BJ (cell line): ENCODE measurements at regions not wholly inside any gene's neighbourhood (a gene's known extent, or its start where the extent isn't known, plus 50 kb on each side); places are given as distances from the start of the nearest gene placed in this dataset.

Source experiments
- CTCF ChIA-PET: fragments of 350-600 bp; formaldehyde crosslinking; extraction: SDS; loops from one replicate; lab custom pipeline; 2021; ENCODE audit warnings: antibody characterized with exemption, inconsistent platforms; lab: Yijun Ruan, JAX
- POLR2A ChIA-PET: fragments of 300-600 bp; sonication (Branson Sonifier 250); formaldehyde crosslinking; extraction: SDS; loops from one replicate; lab custom pipeline; 2021; ENCODE audit warnings: antibody characterized with exemption; lab: Charles Lee
- DNase-seq: peaks from one replicate; pipeline ENCODE4 v3.0.0-alpha.2; 2011; ENCODE audit warnings: low read depth
- H3K27me3 ChIP-seq: 2 replicates; pipeline ENCODE4 v1.6.0; 2011; ENCODE audit warnings: low read length; ENCODE audit not compliant: control insufficient read depth, insufficient read depth
- H3K36me3 ChIP-seq: 2 replicates; pipeline ENCODE4 v1.5.1; 2011; ENCODE audit warnings: low read length; ENCODE audit not compliant: control insufficient read depth, insufficient read depth
- H3K4me3 ChIP-seq: 2 replicates; pipeline ENCODE4 v1.5.1; 2011; ENCODE audit warnings: low read depth, mild to moderate bottlenecking, control low read depth, low read length
- TF ChIP-seq, protein P1 (sequence below): IDR thresholded peaks from 2 replicates; pipeline ENCODE4 v1.5.1; 2011; ENCODE audit warnings: low read depth, mild to moderate bottlenecking, control low read depth, inconsistent platforms, low read length, moderate library complexity; ENCODE audit not compliant: insufficient read depth

DNA sequence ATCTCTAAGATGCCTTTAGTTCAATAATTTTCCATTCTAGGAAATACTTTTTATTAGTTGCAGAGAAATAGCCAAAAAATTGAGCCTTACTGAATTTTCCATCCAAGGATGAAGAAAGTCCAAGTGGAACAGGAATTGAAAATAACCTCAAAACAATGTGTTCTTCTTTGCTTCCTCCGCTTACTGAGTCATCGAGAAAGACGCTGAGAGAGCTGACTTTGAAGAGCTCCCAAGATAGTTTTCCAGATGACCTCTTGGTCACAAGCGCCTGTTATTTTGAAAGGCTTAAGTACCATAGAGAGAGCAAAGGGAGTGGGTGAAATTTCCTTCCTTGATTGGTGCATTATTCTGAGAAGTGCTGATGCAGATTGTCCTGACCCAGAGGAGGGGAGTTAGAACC lies 253.5 kb upstream of the ATP10B start:
- POLR2A ChIA-PET = no interaction called here
- TF ChIP-seq, protein P1, sequence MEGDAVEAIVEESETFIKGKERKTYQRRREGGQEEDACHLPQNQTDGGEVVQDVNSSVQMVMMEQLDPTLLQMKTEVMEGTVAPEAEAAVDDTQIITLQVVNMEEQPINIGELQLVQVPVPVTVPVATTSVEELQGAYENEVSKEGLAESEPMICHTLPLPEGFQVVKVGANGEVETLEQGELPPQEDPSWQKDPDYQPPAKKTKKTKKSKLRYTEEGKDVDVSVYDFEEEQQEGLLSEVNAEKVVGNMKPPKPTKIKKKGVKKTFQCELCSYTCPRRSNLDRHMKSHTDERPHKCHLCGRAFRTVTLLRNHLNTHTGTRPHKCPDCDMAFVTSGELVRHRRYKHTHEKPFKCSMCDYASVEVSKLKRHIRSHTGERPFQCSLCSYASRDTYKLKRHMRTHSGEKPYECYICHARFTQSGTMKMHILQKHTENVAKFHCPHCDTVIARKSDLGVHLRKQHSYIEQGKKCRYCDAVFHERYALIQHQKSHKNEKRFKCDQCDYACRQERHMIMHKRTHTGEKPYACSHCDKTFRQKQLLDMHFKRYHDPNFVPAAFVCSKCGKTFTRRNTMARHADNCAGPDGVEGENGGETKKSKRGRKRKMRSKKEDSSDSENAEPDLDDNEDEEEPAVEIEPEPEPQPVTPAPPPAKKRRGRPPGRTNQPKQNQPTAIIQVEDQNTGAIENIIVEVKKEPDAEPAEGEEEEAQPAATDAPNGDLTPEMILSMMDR = no peak
- CTCF ChIA-PET = no interaction called here
- Histone ChIP-seq H3K36me3 (no peaks in the 10 kb centered on the region), H3K4me3 (no peak overlapping the region), H3K27me3 (no peaks in the 10 kb centered on the region)
- no peak for DNase-seq

DNA sequence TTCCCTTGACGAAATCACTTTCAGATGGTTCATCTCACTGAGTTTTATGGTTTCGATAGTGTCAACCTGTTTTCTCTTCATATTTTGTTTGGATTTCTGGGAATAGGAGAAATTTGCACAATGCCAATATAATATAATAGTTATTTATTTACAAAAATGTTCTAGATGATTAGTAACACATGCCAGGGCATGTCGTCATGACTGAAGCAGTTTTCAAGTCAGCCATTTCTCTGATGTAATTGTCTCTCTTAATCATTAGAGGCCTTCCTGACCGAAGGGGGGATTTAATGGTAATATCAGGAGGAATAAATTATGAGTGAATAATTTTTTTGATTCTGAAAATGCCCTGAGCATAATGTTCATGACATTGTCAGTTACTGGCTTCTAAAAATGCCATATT lies 246.5 kb upstream of the ATP10B start:
- Histone ChIP-seq H3K27me3 (no peaks in the 10 kb centered on the region), H3K4me3 (no peak overlapping the region), H3K36me3 (no peaks in the 10 kb centered on the region)
- ChIA-PET CTCF (no interaction called here), POLR2A (no interaction called here)
- no peak for DNase-seq
- TF ChIP-seq, protein P1 = no peak

DNA sequence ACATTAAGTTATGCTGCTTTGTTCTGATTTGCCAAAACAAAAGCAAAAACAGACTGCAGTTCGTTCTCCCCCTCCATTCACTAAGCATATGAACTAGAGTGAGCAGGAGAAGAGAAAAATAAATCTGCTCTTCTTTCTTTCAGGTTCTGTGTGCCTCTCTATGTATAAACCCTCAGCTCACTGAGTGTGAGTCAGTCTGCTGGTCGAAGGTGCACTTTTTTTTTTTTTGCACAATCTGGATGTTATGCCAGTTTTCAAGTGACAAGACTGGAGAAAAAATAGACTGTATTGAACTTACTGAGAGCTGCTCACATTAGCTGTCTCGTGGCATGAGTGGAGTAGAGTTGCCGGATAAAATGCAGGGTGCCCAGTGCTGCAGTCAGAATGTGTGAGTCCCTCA lies 244.6 kb upstream of the ATP10B start:
- ChIA-PET POLR2A (no interaction called here), CTCF (no interaction called here)
- H3K27me3 ChIP-seq = no peaks in the 10 kb centered on the region
- no peaks in the 10 kb centered on the region for H3K36me3 ChIP-seq
- no peak for DNase-seq
- no peak overlapping the region for H3K4me3 ChIP-seq
- TF ChIP-seq, protein P1 = no peak

DNA sequence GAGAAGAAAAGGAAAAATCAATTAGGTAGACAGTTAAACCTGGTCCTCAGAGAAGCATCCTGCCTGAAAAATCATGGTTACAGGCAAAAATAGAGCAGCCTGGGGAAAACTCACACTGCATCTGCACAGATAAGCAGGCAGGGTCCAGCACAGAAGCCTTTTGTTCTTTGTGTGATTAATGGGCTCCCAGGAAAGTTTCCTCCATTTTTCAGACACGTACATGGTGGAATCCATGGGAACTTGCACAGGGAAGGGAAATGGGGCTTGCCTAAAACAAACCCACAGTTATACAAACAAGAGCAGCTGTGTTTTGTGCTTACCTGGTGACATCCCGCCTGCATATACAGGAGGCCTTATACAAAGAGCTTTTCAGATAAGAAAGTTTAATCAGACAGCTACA lies 243.9 kb upstream of the ATP10B start:
- ChIA-PET CTCF (no interaction called here), POLR2A (no interaction called here)
- no peak overlapping the region for H3K4me3 ChIP-seq

DNA sequence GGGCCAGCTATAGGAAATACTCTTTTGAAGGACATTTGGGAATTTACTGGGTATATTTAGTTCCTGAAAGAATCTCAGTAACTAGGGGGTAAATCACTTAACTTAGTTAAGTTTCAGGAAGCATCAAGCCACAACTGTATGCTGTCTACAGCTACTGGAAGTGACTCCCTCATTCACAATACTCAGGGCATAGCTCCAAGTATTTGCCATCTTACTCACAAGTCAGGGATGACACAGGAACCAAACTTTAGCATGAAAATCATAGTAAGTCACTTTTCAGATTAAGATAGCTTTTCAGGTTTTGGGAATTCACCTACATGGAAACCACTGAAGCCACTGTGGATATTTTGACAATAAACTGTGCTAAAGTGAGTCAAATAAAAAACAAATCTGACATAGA lies 242.4 kb upstream of the ATP10B start:
- ChIA-PET POLR2A (no interaction called here), CTCF (interaction anchor here (0.6 kb wide), 1 partner anchor 9 kb away, joined by 3 read pairs; no protein-coding TSS in a partner anchor)
- no peaks in the 10 kb centered on the region for H3K36me3 ChIP-seq
- no peaks in the 10 kb centered on the region for H3K27me3 ChIP-seq
- no peak overlapping the region for H3K4me3 ChIP-seq
- no peak for DNase-seq
- TF ChIP-seq, protein P1 = no peak

More for the DNA sequence above, 243.9 kb upstream of the ATP10B start:
- H3K36me3 ChIP-seq = no peaks in the 10 kb centered on the region
- TF ChIP-seq, protein P1 = no peak
- no peaks in the 10 kb centered on the region for H3K27me3 ChIP-seq
- no peak for DNase-seq
